Spinal cord (tissue), 9 donors: ENCODE measurements at regions not wholly inside any gene's neighbourhood (a gene's known extent, or its start where the extent isn't known, plus 50 kb on each side); places are given as distances from the start of the nearest gene placed in this dataset.

ENCODE experiments used
- DNase-seq, 6 donors: peaks; one replicate each; pipeline versions ENCODE4 v3.0.0 to v3.0.0-alpha.2; 2013 to 2015; ENCODE audit warnings: low spot score in 6 of 6, low read depth in 4 of 6
- H3K27ac ChIP-seq: one replicate; pipeline ENCODE4 v1.5.1; 2013; ENCODE audit warnings: low read depth, low read length, control low read depth
- H3K27me3 ChIP-seq: one replicate; pipeline ENCODE4 v1.6.1; 2013; ENCODE audit warnings: low read length; ENCODE audit not compliant: control insufficient read depth, insufficient read depth
- H3K36me3 ChIP-seq: one replicate; pipeline ENCODE4 v1.6.1; 2013; ENCODE audit warnings: low read length; ENCODE audit not compliant: control insufficient read depth, insufficient read depth
- H3K4me1 ChIP-seq: one replicate; pipeline ENCODE4 v1.6.1; 2013; ENCODE audit warnings: low read length; ENCODE audit not compliant: control insufficient read depth, insufficient read depth
- H3K4me3 ChIP-seq: one replicate; pipeline ENCODE4 v1.5.1; 2013; ENCODE audit warnings: low read depth, low read length, control low read depth
- H3K9me3 ChIP-seq: one replicate; pipeline ENCODE4 v1.6.1; 2013; ENCODE audit warnings: low read length; ENCODE audit not compliant: control insufficient read depth, insufficient read depth
- WGBS: methylation state at CpG from one replicate; pipeline ENCODE4 v1.1.5; 2013; ENCODE audit warnings: missing lambda C conversion rate; ENCODE audit not compliant: insufficient coverage; 5-methylcytosine and 5-hydroxymethylcytosine counted together
- donor health status: healthy.

GRCh38 chr14:86646696-86647690 lies 1117.0 kb downstream of the FLRT2 start:
- H3K4me1 ChIP-seq = no peaks in the 10 kb centered on the region
- no peaks in the 10 kb centered on the region for H3K36me3 ChIP-seq
- H3K9me3 ChIP-seq = no peaks in the 10 kb centered on the region
- H3K27me3 ChIP-seq = no peaks in the 10 kb centered on the region
- no peak overlapping the region for H3K27ac ChIP-seq
- 100% methylated on average over 1 of the region's 4 CpGs for WGBS
- no peak for DNase-seq
- no peak overlapping the region for H3K4me3 ChIP-seq

- H3K36me3 ChIP-seq = no peaks in the 10 kb centered on the region
- H3K27ac ChIP-seq = no peak overlapping the region
- WGBS = 75% methylated on average over 5 of the region's 5 CpGs
- H3K27me3 ChIP-seq = no peaks in the 10 kb centered on the region
- no peaks in the 10 kb centered on the region for H3K9me3 ChIP-seq
- no peak for DNase-seq
- no peaks in the 10 kb centered on the region for H3K4me1 ChIP-seq
- no peak overlapping the region for H3K4me3 ChIP-seq
Observed at GRCh38 chr14:86646125-86646524, 1116.2 kb downstream of the FLRT2 start.

GRCh38 chr14:86641310-86641709 lies 1111.4 kb downstream of the FLRT2 start:
- Histone ChIP-seq H3K27ac (no peak overlapping the region), H3K4me1 (no peaks in the 10 kb centered on the region), H3K4me3 (no peak overlapping the region), H3K9me3 (no peaks in the 10 kb centered on the region), H3K27me3 (no peaks in the 10 kb centered on the region), H3K36me3 (no peaks in the 10 kb centered on the region)
- DNase-seq = no peak

- Histone ChIP-seq H3K4me3 (no peak overlapping the region), H3K36me3 (no peaks in the 10 kb centered on the region), H3K27ac (no peak overlapping the region), H3K9me3 (no peaks in the 10 kb centered on the region), H3K27me3 (no peaks in the 10 kb centered on the region), H3K4me1 (no peaks in the 10 kb centered on the region)
- DNase-seq = no peak
- no CpG with 5 or more reads among the region's 3 CpGs for WGBS
Observed at GRCh38 chr14:86640288-86640687, 1110.3 kb downstream of the FLRT2 start.

- Histone ChIP-seq H3K4me1 (no peaks in the 10 kb centered on the region), H3K36me3 (no peaks in the 10 kb centered on the region), H3K4me3 (no peak overlapping the region), H3K27me3 (no peaks in the 10 kb centered on the region), H3K9me3 (no peaks in the 10 kb centered on the region), H3K27ac (no peak overlapping the region)
- DNase-seq = no peak
Observed at GRCh38 chr14:86639666-86640065, 1109.7 kb downstream of the FLRT2 start.

GRCh38 chr14:86639146-86639545 lies 1109.2 kb downstream of the FLRT2 start:
- Histone ChIP-seq H3K27ac (no peak overlapping the region), H3K4me3 (no peak overlapping the region), H3K27me3 (no peaks in the 10 kb centered on the region), H3K4me1 (no peaks in the 10 kb centered on the region), H3K9me3 (no peaks in the 10 kb centered on the region), H3K36me3 (no peaks in the 10 kb centered on the region)
- no peak for DNase-seq
- WGBS = 100% methylated on average over 1 of the region's 5 CpGs

- Histone ChIP-seq H3K36me3 (no peaks in the 10 kb centered on the region), H3K27me3 (no peaks in the 10 kb centered on the region), H3K27ac (no peak overlapping the region), H3K4me1 (no peaks in the 10 kb centered on the region), H3K4me3 (no peak overlapping the region), H3K9me3 (peaks cover 5% of the 10 kb centered on the region)
- DNase-seq = no peak
Observed at GRCh38 chr14:86627080-86627479, 1097.1 kb downstream of the FLRT2 start.

GRCh38 chr14:86626530-86626929 lies 1096.6 kb downstream of the FLRT2 start:
- 100% methylated on average over 1 of the region's 3 CpGs for WGBS
- Histone ChIP-seq H3K27me3 (no peaks in the 10 kb centered on the region), H3K4me3 (no peak overlapping the region), H3K9me3 (peaks cover 5% of the 10 kb centered on the region), H3K36me3 (no peaks in the 10 kb centered on the region), H3K4me1 (no peaks in the 10 kb centered on the region), H3K27ac (no peak overlapping the region)
- no peak for DNase-seq

- Histone ChIP-seq H3K4me3 (no peak overlapping the region), H3K4me1 (no peaks in the 10 kb centered on the region), H3K9me3 (peaks cover under 1% of the 10 kb centered on the region), H3K27ac (no peak overlapping the region), H3K36me3 (no peaks in the 10 kb centered on the region), H3K27me3 (no peaks in the 10 kb centered on the region)
- DNase-seq = no peak
Observed at GRCh38 chr14:86625637-86626036, 1095.7 kb downstream of the FLRT2 start.

- Histone ChIP-seq H3K9me3 (no peaks in the 10 kb centered on the region), H3K4me1 (no peaks in the 10 kb centered on the region), H3K36me3 (no peaks in the 10 kb centered on the region), H3K27ac (no peak overlapping the region), H3K4me3 (no peak overlapping the region), H3K27me3 (no peaks in the 10 kb centered on the region)
- no CpG with 5 or more reads among the region's 2 CpGs for WGBS
- DNase-seq = no peak
Observed at GRCh38 chr14:86619726-86620125, 1089.8 kb downstream of the FLRT2 start.
